ENCODE measurements at regions not wholly inside any gene's neighbourhood (a gene's known extent, or its start where the extent isn't known, plus 50 kb on each side); places are given as distances from the start of the nearest gene placed in this dataset.

GRCh38 chr3:87361956-87362355 lies 85.6 kb upstream of the POU1F1 start:
- no peak overlapping the region for H3K27ac ChIP-seq (ENCODE audit: insufficient read depth, low read length)
- no peak for TF ChIP-seq EZH2 (IDR thresholded peaks at IDR 0.05; ENCODE audit: low read length, missing control alignments)
- no peak for TF ChIP-seq CTCF (conservative IDR thresholded peaks at IDR 0.05 in 1 of 2, IDR thresholded peaks at IDR 0.05 in 1 of 2; ENCODE audit: low read depth in 1 of 2, low read length in 2 of 2)
- H3K4me2 ChIP-seq (ENCODE audit: extremely low read depth, insufficient read depth, low read length) = no peak overlapping the region
- H3K79me2 ChIP-seq (ENCODE audit: control insufficient read depth, insufficient read depth, low read length) = no peaks in the 10 kb centered on the region
- no peaks in the 10 kb centered on the region for H4K20me1 ChIP-seq (ENCODE audit: control insufficient read depth, extremely low read depth, insufficient read depth, low read length)
- H3K9ac ChIP-seq (ENCODE audit: insufficient read depth, low read length) = no peak overlapping the region
- no peaks in the 10 kb centered on the region for H3K27me3 ChIP-seq (ENCODE audit: control insufficient read depth, insufficient read depth, low read length)
- DNase-seq (ENCODE audit: low read depth in 2 of 2) = no peak
- H2AFZ ChIP-seq (ENCODE audit: low read length) = no peak overlapping the region
- H3K4me3 ChIP-seq (replicated peaks in 1 of 4; ENCODE audit: control extremely low read depth in 1 of 4, insufficient read depth in 1 of 4, low read depth in 3 of 4, low read length in 4 of 4) = no peak overlapping the region
- H3K9me3 ChIP-seq (ENCODE audit: control insufficient read depth, insufficient read depth, low read depth, low read length) = no peaks in the 10 kb centered on the region
- H3K4me1 ChIP-seq (ENCODE audit: control insufficient read depth, extremely low read depth, insufficient read depth, low read length) = no peaks in the 10 kb centered on the region
- no peaks in the 10 kb centered on the region for H3K36me3 ChIP-seq (ENCODE audit: control insufficient read depth, insufficient read depth, low read length)

- Histone ChIP-seq H3K4me3 (replicated peaks in 1 of 4; ENCODE audit: control extremely low read depth in 1 of 4, insufficient read depth in 1 of 4, low read depth in 3 of 4, low read length in 4 of 4) (no peak overlapping the region), H3K36me3 (ENCODE audit: control insufficient read depth, insufficient read depth, low read length) (no peaks in the 10 kb centered on the region), H4K20me1 (ENCODE audit: control insufficient read depth, extremely low read depth, insufficient read depth, low read length) (no peaks in the 10 kb centered on the region), H3K79me2 (ENCODE audit: control insufficient read depth, insufficient read depth, low read length) (no peaks in the 10 kb centered on the region), H3K4me2 (ENCODE audit: extremely low read depth, insufficient read depth, low read length) (no peak overlapping the region), H2AFZ (ENCODE audit: low read length) (no peak overlapping the region), H3K9ac (ENCODE audit: insufficient read depth, low read length) (no peak overlapping the region), H3K4me1 (ENCODE audit: control insufficient read depth, extremely low read depth, insufficient read depth, low read length) (no peaks in the 10 kb centered on the region), H3K27ac (ENCODE audit: insufficient read depth, low read length) (no peak overlapping the region), H3K9me3 (ENCODE audit: control insufficient read depth, insufficient read depth, low read depth, low read length) (no peaks in the 10 kb centered on the region), H3K27me3 (ENCODE audit: control insufficient read depth, insufficient read depth, low read length) (no peaks in the 10 kb centered on the region)
- no peak for DNase-seq (ENCODE audit: low read depth in 2 of 2)
- TF ChIP-seq EZH2 (IDR thresholded peaks at IDR 0.05; ENCODE audit: low read length, missing control alignments) (no peak), CTCF (conservative IDR thresholded peaks at IDR 0.05 in 1 of 2, IDR thresholded peaks at IDR 0.05 in 1 of 2; ENCODE audit: low read depth in 1 of 2, low read length in 2 of 2) (no peak)
Measured at GRCh38 chr3:87361271-87361670, 84.9 kb upstream of the POU1F1 start.

GRCh38 chr3:87359826-87360225 lies 83.4 kb upstream of the POU1F1 start:
- H3K4me1 ChIP-seq (ENCODE audit: control insufficient read depth, extremely low read depth, insufficient read depth, low read length) = no peaks in the 10 kb centered on the region
- H3K36me3 ChIP-seq (ENCODE audit: control insufficient read depth, insufficient read depth, low read length) = no peaks in the 10 kb centered on the region
- H3K79me2 ChIP-seq (ENCODE audit: control insufficient read depth, insufficient read depth, low read length) = no peaks in the 10 kb centered on the region
- H3K9me3 ChIP-seq (ENCODE audit: control insufficient read depth, insufficient read depth, low read depth, low read length) = no peaks in the 10 kb centered on the region
- no peak overlapping the region for H3K27ac ChIP-seq (ENCODE audit: insufficient read depth, low read length)
- H2AFZ ChIP-seq (ENCODE audit: low read length) = no peak overlapping the region
- no peaks in the 10 kb centered on the region for H3K27me3 ChIP-seq (ENCODE audit: control insufficient read depth, insufficient read depth, low read length)
- no peak for TF ChIP-seq EZH2 (IDR thresholded peaks at IDR 0.05; ENCODE audit: low read length, missing control alignments)
- TF ChIP-seq CTCF (conservative IDR thresholded peaks at IDR 0.05 in 1 of 2, IDR thresholded peaks at IDR 0.05 in 1 of 2; ENCODE audit: low read depth in 1 of 2, low read length in 2 of 2) = no peak
- no peak for DNase-seq (ENCODE audit: low read depth in 2 of 2)
- no peak overlapping the region for H3K9ac ChIP-seq (ENCODE audit: insufficient read depth, low read length)
- H3K4me2 ChIP-seq (ENCODE audit: extremely low read depth, insufficient read depth, low read length) = no peak overlapping the region
- no peaks in the 10 kb centered on the region for H4K20me1 ChIP-seq (ENCODE audit: control insufficient read depth, extremely low read depth, insufficient read depth, low read length)
- H3K4me3 ChIP-seq (replicated peaks in 1 of 4; ENCODE audit: control extremely low read depth in 1 of 4, insufficient read depth in 1 of 4, low read depth in 3 of 4, low read length in 4 of 4) = no peak overlapping the region

Data from fibroblast of lung (primary cell).